GM12878 (cell line): ENCODE measurements at regions not wholly inside any gene's neighbourhood (a gene's known extent, or its start where the extent isn't known, plus 50 kb on each side); places are given as distances from the start of the nearest gene placed in this dataset.

Experiments used
- ATAC-seq: fragments of 200-7000 bp; cut with Tn5 transposase; 3 replicates; pipeline ENCODE4 v1.9.1; 2020; ENCODE audit warnings: mild to moderate bottlenecking, moderate library complexity
- BruUV-seq: library from RNA; stranded (reverse); fragments of 400-500 nt; replicated peaks from 2 replicates; lab custom pipeline; 2021; lab: Mats Ljungman, UMichigan
- CTCF ChIA-PET: fragments of 300-600 bp; sonication (Branson Sonifier 250); formaldehyde crosslinking; extraction: SDS; loops from one replicate; lab custom pipeline; 2021; ENCODE audit warnings: inconsistent platforms; lab: Yijun Ruan, JAX
- POLR2A ChIA-PET: fragments of 350-600 bp; formaldehyde crosslinking; extraction: SDS; loops from one replicate; lab custom pipeline; 2021; ENCODE audit warnings: inconsistent platforms; lab: Charles Lee
- RAD21 ChIA-PET: fragments of 300-600 bp; sonication (Branson Sonifier 250); formaldehyde crosslinking; loops from one replicate; lab custom pipeline; 2023; ENCODE audit warnings: antibody characterized with exemption; ENCODE audit not compliant: unreplicated experiment; lab: Charles Lee
- SMC1A ChIA-PET: fragments of 300-600 bp; sonication (Branson Sonifier 250); formaldehyde crosslinking; loops from one replicate; lab custom pipeline; 2023; ENCODE audit not compliant: unreplicated experiment, uncharacterized antibody; lab: Charles Lee
- DNase-seq: peaks from one replicate; pipeline ENCODE4 v3.0.0-alpha.2; 2011; ENCODE audit warnings: low read depth, low spot score
- FAIRE-seq: peaks from 3 replicates; lab custom pipeline; 2011; peaks lifted over from hg19 to GRCh38; lab: Jason Lieb, UNC
- H2AFZ ChIP-seq: 2 replicates; pipeline ENCODE4 v1.6.0; 2011; ENCODE audit warnings: low read depth, low read length, control low read depth; ENCODE audit not compliant: control insufficient read depth
- H3K27ac ChIP-seq: 2 replicates; pipeline ENCODE4 v1.5.1; 2011; ENCODE audit warnings: control low read depth; ENCODE audit not compliant: control insufficient read depth, insufficient read depth
- H3K27me3 ChIP-seq, 2 experiments: replicated peaks in 1 of 2; 2 replicates each; pipeline versions ENCODE4 v1.6.0 to v1.6.1; 2011; ENCODE audit warnings: low read length in 1 of 2; ENCODE audit not compliant: control insufficient read depth in 2 of 2, insufficient read depth in 2 of 2
- H3K36me3 ChIP-seq, 2 experiments: 2 replicates each; pipeline ENCODE4 v1.5.1; 2011; ENCODE audit warnings: low read length in 1 of 2; ENCODE audit not compliant: control insufficient read depth in 2 of 2, insufficient read depth in 2 of 2
- H3K4me1 ChIP-seq: 2 replicates; pipeline ENCODE4 v1.6.1; 2011; ENCODE audit warnings: mild to moderate bottlenecking, low read length, moderate library complexity, mixed read lengths; ENCODE audit not compliant: control insufficient read depth, insufficient read depth
- H3K4me2 ChIP-seq: 2 replicates; pipeline ENCODE4 v1.6.0; 2011; ENCODE audit warnings: control low read depth; ENCODE audit not compliant: control insufficient read depth, insufficient read depth
- H3K4me3 ChIP-seq: fragments of 200-600 bp; sonication (generic); 2 replicates; pipeline ENCODE4 v1.5.1; 2016
- H3K79me2 ChIP-seq: 2 replicates; pipeline ENCODE4 v1.6.0; 2011; ENCODE audit warnings: low read length; ENCODE audit not compliant: control insufficient read depth, insufficient read depth
- H3K9ac ChIP-seq: 2 replicates; pipeline ENCODE4 v1.8.0; 2011; ENCODE audit warnings: low read length, control low read depth, mixed read lengths; ENCODE audit not compliant: control insufficient read depth, insufficient read depth
- H3K9me3 ChIP-seq: replicated peaks from 3 replicates; pipeline ENCODE4 v1.5.1; 2011; ENCODE audit warnings: mild to moderate bottlenecking, low read length; ENCODE audit not compliant: control insufficient read depth, insufficient read depth
- H4K20me1 ChIP-seq: 2 replicates; pipeline ENCODE4 v1.6.0; 2011; ENCODE audit not compliant: control insufficient read depth, insufficient read depth
- ATF7 ChIP-seq: fragments of 450-650 bp; IDR thresholded peaks from 2 replicates; pipeline ENCODE4 v1.6.1; 2016; ENCODE audit warnings: low read depth, mild to moderate bottlenecking
- BCL11A ChIP-seq: IDR thresholded peaks from 2 replicates; pipeline ENCODE4 v1.6.1; 2011; ENCODE audit warnings: low read depth, low read length
- BMI1 ChIP-seq: fragments of 450-650 bp; IDR thresholded peaks from 2 replicates; pipeline ENCODE4 v1.6.1; 2016; ENCODE audit warnings: mild to moderate bottlenecking, moderate library complexity, borderline replicate concordance
- CUX1 ChIP-seq: IDR thresholded peaks from 2 replicates; pipeline ENCODE4 v1.6.1; 2012; ENCODE audit warnings: improper control_type of control experiment, low read depth, low read length; ENCODE audit not compliant: insufficient replicate concordance
- DPF2 ChIP-seq: fragments of 450-650 bp; IDR thresholded peaks from 2 replicates; pipeline ENCODE4 v1.6.1; 2017; ENCODE audit warnings: mild to moderate bottlenecking
- GABPA ChIP-seq: IDR thresholded peaks from 2 replicates; pipeline ENCODE4 v1.6.1; 2014; ENCODE audit warnings: antibody characterized with exemption, low read depth, mild to moderate bottlenecking, inconsistent platforms
- HDAC6 ChIP-seq: fragments of 200-600 bp; sonication (generic); IDR thresholded peaks from one replicate; pipeline ENCODE4 v1.8.0; 2017; ENCODE audit warnings: antibody characterized with exemption; ENCODE audit not compliant: unreplicated experiment
- LARP7 ChIP-seq: fragments of 450-650 bp; IDR thresholded peaks from 2 replicates; pipeline ENCODE4 v1.6.1; 2017; ENCODE audit warnings: mild to moderate bottlenecking
- MEF2A ChIP-seq: IDR thresholded peaks from 2 replicates; pipeline ENCODE4 v1.6.1; 2011; ENCODE audit warnings: low read depth, mild to moderate bottlenecking, low read length, moderate library complexity; ENCODE audit not compliant: insufficient read depth
- NR2F1 ChIP-seq: fragments of 450-650 bp; conservative IDR thresholded peaks from 2 replicates; pipeline ENCODE4 v1.6.1; 2017; ENCODE audit warnings: mild to moderate bottlenecking
- NRF1 ChIP-seq: conservative IDR thresholded peaks from 2 replicates; pipeline ENCODE4 v1.6.1; 2011; ENCODE audit warnings: mild to moderate bottlenecking, low read depth, low read length, improper control_type of control experiment
- RAD51 ChIP-seq: fragments of 450-650 bp; IDR thresholded peaks from 2 replicates; pipeline ENCODE4 v1.6.1; 2016; ENCODE audit warnings: moderate library complexity, mild to moderate bottlenecking, inconsistent platforms
- SMC3 ChIP-seq: IDR thresholded peaks from 2 replicates; pipeline ENCODE4 v1.6.1; 2011; ENCODE audit warnings: low read length, improper control_type of control experiment, borderline replicate concordance
- SPI1 ChIP-seq: IDR thresholded peaks from 2 replicates; pipeline ENCODE4 v1.6.1; 2011; ENCODE audit warnings: low read depth, mild to moderate bottlenecking, low read length, moderate library complexity, borderline replicate concordance; ENCODE audit not compliant: insufficient read depth
- STAT1 ChIP-seq: fragments of 450-650 bp; conservative IDR thresholded peaks from 2 replicates; pipeline ENCODE4 v1.6.1; 2014; ENCODE audit warnings: antibody characterized with exemption, mild to moderate bottlenecking
- YY1 ChIP-seq: IDR thresholded peaks from 2 replicates; pipeline ENCODE4 v1.6.1; 2011; ENCODE audit warnings: low read depth, mild to moderate bottlenecking, low read length
- ZNF622 ChIP-seq: fragments of 450-650 bp; IDR thresholded peaks from 2 replicates; pipeline ENCODE4 v1.6.1; 2017; ENCODE audit warnings: mild to moderate bottlenecking, inconsistent platforms
- WGBS: methylation state at CpG from one replicate; pipeline ENCODE4 v1.1.6; 2016; ENCODE audit warnings: low lambda C conversion rate; ENCODE audit not compliant: insufficient replicate concordance, insufficient coverage; ENCODE audit errors: missing lambda C conversion rate; 5-methylcytosine and 5-hydroxymethylcytosine counted together
- in situ Hi-C: fragments of 300-500 bp; cut with MboI; formaldehyde crosslinking; loops from 9 replicates; pipeline ENCODE4 v1.14.3; 2018; ENCODE audit warnings: mixed read lengths
- intact Hi-C: fragments of 100-400 bp; cut with micrococcal nuclease; formaldehyde crosslinking; loops from one replicate; pipeline ENCODE4 v1.14.2; 2022; ENCODE audit not compliant: unreplicated experiment
- TF ChIP-seq, protein P1 (sequence below): fragments of 150-350 bp; IDR thresholded peaks from 2 replicates; pipeline ENCODE4 v1.6.1; 2014; ENCODE audit warnings: mild to moderate bottlenecking, low read depth, low read length

DNA sequence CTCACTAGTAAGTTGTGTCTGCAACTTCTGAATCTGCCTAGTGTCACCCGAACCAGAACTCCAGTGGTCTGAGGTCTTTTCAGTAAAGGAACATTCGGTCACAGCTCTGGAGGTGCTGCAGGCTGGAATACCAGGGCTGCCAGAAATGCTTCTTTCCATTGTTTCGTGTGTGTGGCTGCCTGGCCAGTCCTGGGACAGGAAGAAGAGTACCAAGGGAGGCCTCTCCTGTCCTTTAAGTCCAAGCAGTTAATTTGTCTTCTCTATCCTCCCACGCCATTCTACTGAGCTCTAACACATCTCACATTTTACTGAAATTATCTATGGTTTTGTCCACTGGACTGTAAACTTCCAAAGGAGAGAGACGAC, 196.0 kb downstream of the LNPK start:
- BruUV-seq: no TSS peak
- in situ Hi-C loops: no loop called here
- TF ChIP-seq SPI1 (no peak), HDAC6 (no peak), NR2F1 (no peak), STAT1 (no peak), ATF7 (no peak), GABPA (no peak), NRF1 (no peak), RAD51 (no peak), ZNF622 (no peak), DPF2 (no peak), LARP7 (no peak), CUX1 (no peak), BCL11A (no peak), SMC3 (no peak), MEF2A (no peak), BMI1 (no peak), YY1 (no peak)
- TF ChIP-seq, protein P1, sequence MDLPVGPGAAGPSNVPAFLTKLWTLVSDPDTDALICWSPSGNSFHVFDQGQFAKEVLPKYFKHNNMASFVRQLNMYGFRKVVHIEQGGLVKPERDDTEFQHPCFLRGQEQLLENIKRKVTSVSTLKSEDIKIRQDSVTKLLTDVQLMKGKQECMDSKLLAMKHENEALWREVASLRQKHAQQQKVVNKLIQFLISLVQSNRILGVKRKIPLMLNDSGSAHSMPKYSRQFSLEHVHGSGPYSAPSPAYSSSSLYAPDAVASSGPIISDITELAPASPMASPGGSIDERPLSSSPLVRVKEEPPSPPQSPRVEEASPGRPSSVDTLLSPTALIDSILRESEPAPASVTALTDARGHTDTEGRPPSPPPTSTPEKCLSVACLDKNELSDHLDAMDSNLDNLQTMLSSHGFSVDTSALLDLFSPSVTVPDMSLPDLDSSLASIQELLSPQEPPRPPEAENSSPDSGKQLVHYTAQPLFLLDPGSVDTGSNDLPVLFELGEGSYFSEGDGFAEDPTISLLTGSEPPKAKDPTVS: no peak
- intact Hi-C loops: no loop called here
- POLR2A ChIA-PET: no interaction called here
- Histone ChIP-seq H2AFZ (no peak overlapping the region), H3K27ac (no peak overlapping the region), H4K20me1 (no peaks in the 10 kb centered on the region), H3K27me3 (no peaks in the 10 kb centered on the region), H3K4me3 (no peak overlapping the region), H3K9ac (no peak overlapping the region), H3K4me2 (no peak overlapping the region), H3K79me2 (no peaks in the 10 kb centered on the region), H3K4me1 (no peaks in the 10 kb centered on the region), H3K36me3 (no peaks in the 10 kb centered on the region), H3K9me3 (no peaks in the 10 kb centered on the region)
- FAIRE-seq (no peak), DNase-seq (no peak), ATAC-seq (no peak)
- CTCF ChIA-PET: no interaction called here
- WGBS: 6% methylated on average over 5 of the region's 5 CpGs
- SMC1A ChIA-PET: no interaction called here
- RAD21 ChIA-PET: no interaction called here
